Pancreas (tissue), 10 donors: ENCODE measurements at regions not wholly inside any gene's neighbourhood (a gene's known extent, or its start where the extent isn't known, plus 50 kb on each side); places are given as distances from the start of the nearest gene placed in this dataset.

Experiments
- ATAC-seq, 4 donors: fragments of 200-7000 bp; cut with Tn5 transposase; one replicate each; pipeline versions ENCODE4 v1.8.0 to v1.9.1; 2020; ENCODE audit warnings: mild to moderate bottlenecking in 4 of 4, moderate library complexity in 4 of 4
- DNase-seq, 6 donors: peaks; one replicate each; pipeline ENCODE4 v3.0.0-alpha.2; 2020
- FAIRE-seq: peaks from 2 replicates; lab custom pipeline; 2012; peaks lifted over from hg19 to GRCh38; lab: Jason Lieb, UNC
- H3K27ac ChIP-seq, 4 donors: fragments of 200-600 bp; sonication (generic); 1 replicate in 3 of 4; 2 replicates in 1 of 4; pipeline versions ENCODE4 v1.5.0 to v1.8.0; 2020
- H3K27me3 ChIP-seq, 4 donors: fragments of 200-600 bp; one replicate each; pipeline ENCODE4 v1.8.0; 2021
- H3K36me3 ChIP-seq, 3 donors: fragments of 200-600 bp; sonication (generic) in 1 of 3; one replicate each; pipeline versions ENCODE4 v1.5.0 to v1.8.0; 2020 to 2021
- H3K4me1 ChIP-seq, 3 donors: fragments of 200-600 bp; one replicate each; pipeline ENCODE4 v1.8.0; 2021
- H3K4me3 ChIP-seq, 4 donors: fragments of 200-600 bp; sonication (generic) in 2 of 4; one replicate each; pipeline versions ENCODE4 v1.5.0 to v1.8.0; 2020 to 2021
- H3K9me3 ChIP-seq, 4 donors: fragments of 200-600 bp; one replicate each; pipeline ENCODE4 v1.8.0; 2021
- WGBS, 2 donors: extraction: QIAGEN DNeasy Blood & Tissue Kit; methylation state at CpG; one replicate each; pipeline ENCODE4 v1.1.7; 2013; 5-methylcytosine and 5-hydroxymethylcytosine counted together
- intact Hi-C, 3 donors: fragments of 100-400 bp; cut with DNase I; formaldehyde crosslinking; loops; one replicate each; pipeline versions ENCODE4 v1.11.1 to v1.14.2; 2022
- TF ChIP-seq, protein P1 (sequence below), 4 donors: fragments of 200-600 bp; sonication (generic) in 3 of 4; IDR thresholded peaks; one replicate each; pipeline versions ENCODE4 v1.5.0 to v1.8.0; 2021; ENCODE audit warnings: antibody characterized with exemption in 4 of 4
- donor health status: healthy with polysubstance abuse.
- donor health status: DM: no; HTN: no; CAD: no; lungs with moderate emphysema.
- donor health status: DM: no; HTN: no; CAD: no.
- donor health status: control.
- donor health status: control.
- donor health status: Bipolar disorder and iron deficiency.
- donor health status: DM: yes; HTN: yes; CAD: no.
- donor health status: DM: no; HTN: no; CAD: no.
- donor health status: DM: no; HTN: no; CAD: no.
- donor health status: DM: yes; HTN: yes; CAD: no.

DNA sequence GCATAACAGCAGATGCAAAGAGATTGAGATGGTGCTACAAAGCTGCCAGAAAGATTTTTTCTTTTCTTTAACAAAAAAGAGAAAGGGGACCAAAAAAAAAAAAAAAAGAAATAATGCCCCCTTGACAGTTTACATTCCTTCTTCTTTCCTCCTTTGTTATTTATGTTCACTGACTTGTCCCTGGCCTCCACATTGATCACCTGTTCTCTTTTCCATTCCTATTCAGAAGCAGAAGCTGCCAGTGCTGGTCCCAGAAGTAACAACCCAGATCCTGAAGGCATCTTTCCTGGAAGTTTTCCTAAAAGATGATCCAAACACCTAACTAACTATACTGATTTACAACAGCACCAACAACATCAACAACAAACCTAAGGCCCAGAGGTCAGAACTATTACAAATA, 728.1 kb downstream of the KCNJ2 start:
- no peak overlapping the region for H3K4me3 ChIP-seq
- FAIRE-seq (no peak), DNase-seq (no peak)

DNA sequence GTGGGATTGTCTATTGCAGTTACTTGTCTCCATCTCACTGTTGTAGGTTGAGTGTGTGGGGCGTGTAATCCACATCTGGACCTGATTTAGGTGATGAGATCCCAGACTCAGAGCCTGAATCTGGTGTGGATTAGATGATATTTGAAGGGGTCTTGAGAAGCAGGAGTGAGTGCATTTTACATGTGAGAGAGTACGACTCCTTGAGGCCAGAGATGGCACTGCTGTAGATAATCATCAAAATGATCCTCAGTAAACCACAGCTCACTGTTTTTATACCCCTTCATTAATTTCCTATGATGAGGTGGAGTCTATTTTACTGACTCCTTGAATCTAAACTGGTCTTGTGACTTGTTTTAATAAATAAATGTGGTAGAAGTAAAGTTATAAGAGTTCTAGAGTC, 732.5 kb downstream of the KCNJ2 start:
- intact Hi-C loops, result no loop called here
- no peaks in the 10 kb centered on the region for H3K36me3 ChIP-seq
- H3K9me3 ChIP-seq, result no peaks in the 10 kb centered on the region
- H3K4me1 ChIP-seq, result no peaks in the 10 kb centered on the region
- H3K27ac ChIP-seq, result no peak overlapping the region
- no peak for DNase-seq
- ATAC-seq, result no peak
- H3K27me3 ChIP-seq, result no peaks in the 10 kb centered on the region
- TF ChIP-seq, protein P1, sequence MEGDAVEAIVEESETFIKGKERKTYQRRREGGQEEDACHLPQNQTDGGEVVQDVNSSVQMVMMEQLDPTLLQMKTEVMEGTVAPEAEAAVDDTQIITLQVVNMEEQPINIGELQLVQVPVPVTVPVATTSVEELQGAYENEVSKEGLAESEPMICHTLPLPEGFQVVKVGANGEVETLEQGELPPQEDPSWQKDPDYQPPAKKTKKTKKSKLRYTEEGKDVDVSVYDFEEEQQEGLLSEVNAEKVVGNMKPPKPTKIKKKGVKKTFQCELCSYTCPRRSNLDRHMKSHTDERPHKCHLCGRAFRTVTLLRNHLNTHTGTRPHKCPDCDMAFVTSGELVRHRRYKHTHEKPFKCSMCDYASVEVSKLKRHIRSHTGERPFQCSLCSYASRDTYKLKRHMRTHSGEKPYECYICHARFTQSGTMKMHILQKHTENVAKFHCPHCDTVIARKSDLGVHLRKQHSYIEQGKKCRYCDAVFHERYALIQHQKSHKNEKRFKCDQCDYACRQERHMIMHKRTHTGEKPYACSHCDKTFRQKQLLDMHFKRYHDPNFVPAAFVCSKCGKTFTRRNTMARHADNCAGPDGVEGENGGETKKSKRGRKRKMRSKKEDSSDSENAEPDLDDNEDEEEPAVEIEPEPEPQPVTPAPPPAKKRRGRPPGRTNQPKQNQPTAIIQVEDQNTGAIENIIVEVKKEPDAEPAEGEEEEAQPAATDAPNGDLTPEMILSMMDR (IDR thresholded peaks at IDR 0.05), result no peak
- 60 to 69% methylated on average over 2 of the region's 2 CpGs for WGBS, 2 donors
- FAIRE-seq, result no peak
- H3K4me3 ChIP-seq, result no peak overlapping the region

More for the DNA sequence above, 728.1 kb downstream of the KCNJ2 start:
- TF ChIP-seq, protein P1 (IDR thresholded peaks at IDR 0.05), result no peak
- intact Hi-C loops, result no loop called here
- no peaks in the 10 kb centered on the region for H3K9me3 ChIP-seq
- no peaks in the 10 kb centered on the region for H3K27me3 ChIP-seq
- H3K27ac ChIP-seq, result no peak overlapping the region
- no peak for ATAC-seq
- H3K36me3 ChIP-seq, result no peaks in the 10 kb centered on the region
- H3K4me1 ChIP-seq, result no peaks in the 10 kb centered on the region

DNA sequence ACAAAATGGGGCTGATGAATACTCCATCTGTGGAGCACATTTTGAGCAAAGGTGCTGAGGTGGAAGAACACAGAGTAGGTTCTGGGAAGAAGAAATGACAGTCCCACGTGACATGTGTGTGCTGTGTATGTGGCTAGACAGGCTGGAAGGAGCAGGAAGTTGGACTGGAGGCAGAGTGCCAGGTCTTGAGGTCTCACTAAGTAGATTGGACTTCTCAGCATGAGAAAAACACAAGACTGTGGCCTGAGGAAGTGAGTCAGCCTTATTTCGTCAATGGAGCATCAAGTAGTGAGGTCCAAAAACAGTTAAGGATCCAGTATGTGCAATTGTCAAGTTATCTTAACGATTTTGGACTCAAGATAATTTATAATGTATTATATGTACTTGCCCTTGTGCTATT, 736.5 kb downstream of the KCNJ2 start:
- TF ChIP-seq, protein P1 (IDR thresholded peaks at IDR 0.05), result no peak
- no peak overlapping the region for H3K27ac ChIP-seq
- FAIRE-seq (no peak), ATAC-seq (peak in 1 of 4 donors; percentile 46), DNase-seq (peak in 1 of 6 donors; percentile 35)
- no peaks in the 10 kb centered on the region for H3K4me1 ChIP-seq
- intact Hi-C loops, result no loop called here
- 58 to 64% methylated on average over 3 of the region's 3 CpGs for WGBS, 2 donors
- no peaks in the 10 kb centered on the region for H3K27me3 ChIP-seq
- H3K4me3 ChIP-seq, result no peak overlapping the region
- H3K9me3 ChIP-seq, result no peaks in the 10 kb centered on the region
- H3K36me3 ChIP-seq, result no peaks in the 10 kb centered on the region

DNA sequence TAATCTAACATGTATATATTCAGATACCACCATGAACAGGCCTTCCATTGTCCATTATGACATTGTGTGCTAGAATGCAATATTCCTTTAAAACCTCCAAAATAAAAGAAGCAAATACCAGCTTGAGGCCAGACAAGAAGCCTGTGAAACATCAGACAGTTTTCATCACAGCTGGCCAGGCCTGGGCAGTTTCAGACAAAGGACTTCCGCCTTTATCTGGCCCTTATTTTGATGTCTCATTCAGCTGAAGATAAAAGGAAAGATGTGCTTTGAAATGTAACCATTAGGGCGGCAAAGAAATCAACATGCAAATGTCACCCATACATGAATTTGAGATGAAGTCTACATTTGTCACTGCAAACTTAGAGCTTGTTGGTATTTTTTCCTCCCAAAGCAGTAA, 737.5 kb downstream of the KCNJ2 start:
- FAIRE-seq (no peak), ATAC-seq (no peak), DNase-seq (no peak)
- intact Hi-C loops, result no loop called here
- H3K9me3 ChIP-seq, result no peaks in the 10 kb centered on the region
- no peak overlapping the region for H3K27ac ChIP-seq
- H3K36me3 ChIP-seq, result no peaks in the 10 kb centered on the region
- H3K4me1 ChIP-seq, result no peaks in the 10 kb centered on the region
- H3K4me3 ChIP-seq, result no peak overlapping the region
- H3K27me3 ChIP-seq, result no peaks in the 10 kb centered on the region
- TF ChIP-seq, protein P1 (IDR thresholded peaks at IDR 0.05), result no peak
- WGBS, 2 donors, result 72 to 74% methylated on average over 2 of the region's 2 CpGs

DNA sequence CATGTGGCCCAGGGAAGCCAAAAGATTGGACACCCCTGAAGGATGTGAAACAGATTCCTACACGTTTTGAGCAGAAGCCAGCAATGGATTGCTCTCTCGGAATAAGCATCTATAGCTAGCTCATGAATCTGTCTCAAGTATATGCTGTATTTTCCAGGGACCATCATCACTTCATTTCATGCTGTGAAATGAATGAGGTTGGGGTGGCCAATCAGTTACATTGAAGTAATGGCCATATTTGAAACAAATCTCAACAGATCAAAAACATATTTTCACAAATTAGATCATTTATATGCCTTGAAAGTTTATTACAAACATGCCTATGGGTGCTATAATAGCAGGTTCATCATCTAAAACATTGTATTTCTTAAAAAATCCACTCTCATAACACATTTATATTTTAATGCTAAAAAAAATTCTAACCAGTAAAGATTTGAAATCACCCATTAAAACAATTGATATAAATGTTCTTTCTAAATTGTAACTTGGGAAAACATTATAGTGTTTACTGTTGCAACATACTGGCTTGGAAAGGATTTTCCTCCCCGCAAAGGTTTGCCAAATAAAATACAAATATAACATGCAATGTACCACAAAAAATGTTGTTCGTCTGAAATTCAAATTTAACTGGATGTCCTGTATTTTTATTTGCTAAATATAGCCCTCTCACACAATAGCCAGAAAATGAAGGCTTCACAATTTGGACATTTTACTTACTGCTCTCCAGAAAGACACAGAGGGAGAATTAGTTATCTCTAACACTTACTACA, 743.6 kb downstream of the KCNJ2 start:
- Histone ChIP-seq H3K27me3 (no peaks in the 10 kb centered on the region), H3K4me1 (no peaks in the 10 kb centered on the region), H3K4me3 (no peak overlapping the region), H3K27ac (no peak overlapping the region), H3K36me3 (no peaks in the 10 kb centered on the region), H3K9me3 (no peaks in the 10 kb centered on the region)
- FAIRE-seq, result no peak
- ATAC-seq, result no peak
- WGBS, 2 donors, result 31 to 58% methylated on average over 4 of the region's 4 CpGs
- intact Hi-C loops, result no loop called here
- TF ChIP-seq, protein P1 (IDR thresholded peaks at IDR 0.05), result no peak
- DNase-seq, result no peak
